HCT116 (cell line): ENCODE measurements at regions not wholly inside any gene's neighbourhood (a gene's known extent, or its start where the extent isn't known, plus 50 kb on each side); places are given as distances from the start of the nearest gene placed in this dataset.

Source experiments
- ATAC-seq: fragments of 200-7000 bp; cut with Tn5 transposase; 2 replicates; pipeline ENCODE4 v1.9.1; 2020; ENCODE audit warnings: mild to moderate bottlenecking, moderate library complexity
- BruUV-seq: library from RNA; stranded (reverse); fragments of 400-500 nt; replicated peaks from 2 replicates; lab custom pipeline; 2021; lab: Mats Ljungman, UMichigan
- CTCF ChIA-PET: fragments of 300-600 bp; sonication (Branson Sonifier 250); formaldehyde crosslinking; loops from one replicate; lab custom pipeline; 2021; ENCODE audit warnings: antibody characterized with exemption; lab: Charles Lee
- POLR2A ChIA-PET: fragments of 300-600, 350-600 bp; sonication (Branson Sonifier 250); formaldehyde crosslinking; loops from one replicate; lab custom pipeline; 2021; ENCODE audit warnings: antibody characterized with exemption; lab: Charles Lee
- RAD21 ChIA-PET, 2 experiments: fragments of 300-600 bp; sonication (Branson Sonifier 250); formaldehyde crosslinking; loops; one replicate each; lab custom pipeline; 2023; ENCODE audit warnings: low total read pairs in 2 of 2; ENCODE audit not compliant: uncharacterized antibody in 2 of 2, unreplicated experiment in 2 of 2, low non-redundant PET in 1 of 2; lab: Charles Lee
- DNase-seq: peaks from one replicate; pipeline ENCODE4 v3.0.0-alpha.2; 2010; ENCODE audit warnings: low read depth, low spot score
- H2AFZ ChIP-seq: fragments of 200-600 bp; shearing (Covaris generic), sonication (generic); 2 replicates; pipeline ENCODE4 v1.6.1; 2017; ENCODE audit warnings: low read depth, mixed run types, mixed read lengths, antibody characterized with exemption, low read length; ENCODE audit not compliant: poor library complexity, severe bottlenecking
- H3K27ac ChIP-seq: 2 replicates; pipeline ENCODE4 v1.5.1; 2012; ENCODE audit warnings: low read depth, low read length
- H3K27me3 ChIP-seq: fragments of 200-600 bp; sonication (generic); 2 replicates; pipeline ENCODE4 v1.6.1; 2016; ENCODE audit warnings: mixed run types, low read length, mixed read lengths; ENCODE audit not compliant: insufficient read depth
- H3K36me3 ChIP-seq, 2 experiments: fragments of 200-500 bp in 1 of 2; fragments of 200-600 bp in 1 of 2; sonication (Bioruptor generic) in 1 of 2; sonication (generic) in 1 of 2; 2 replicates each; pipeline versions ENCODE4 v1.5.1 to v1.6.1; 2014 to 2016; ENCODE audit warnings: low read length in 2 of 2, inconsistent platforms in 1 of 2, mixed read lengths in 1 of 2, mixed run types in 1 of 2; ENCODE audit not compliant: insufficient read depth in 2 of 2, control insufficient read depth in 1 of 2
- H3K4me1 ChIP-seq, 2 experiments: fragments of 200-600 bp in 1 of 2; sonication (generic) in 1 of 2; 2 replicates each; pipeline versions ENCODE4 v1.5.1 to v1.6.1; 2012 to 2017; ENCODE audit warnings: low read length in 2 of 2, inconsistent platforms in 1 of 2, mild to moderate bottlenecking in 1 of 2, mixed read lengths in 1 of 2, mixed run types in 1 of 2, moderate library complexity in 1 of 2; ENCODE audit not compliant: insufficient read depth in 2 of 2, control insufficient read depth in 1 of 2
- H3K4me2 ChIP-seq: fragments of 200-600 bp; sonication (generic); 2 replicates; pipeline ENCODE4 v1.6.1; 2017; ENCODE audit warnings: mixed run types, low read length, mixed read lengths
- H3K4me3 ChIP-seq, 2 experiments: fragments of 200-600 bp in 1 of 2; sonication (generic) in 1 of 2; replicated peaks in 1 of 2; 2 replicates each; pipeline ENCODE4 v1.5.1; 2011 to 2016; ENCODE audit warnings: low read length in 2 of 2, control low read depth in 1 of 2, low read depth in 1 of 2, mild to moderate bottlenecking in 1 of 2, mixed read lengths in 1 of 2, mixed run types in 1 of 2
- H3K79me2 ChIP-seq: fragments of 200-600 bp; sonication (generic); 2 replicates; pipeline ENCODE4 v1.6.1; 2017; ENCODE audit warnings: mild to moderate bottlenecking, mixed run types, low read length, moderate library complexity, mixed read lengths; ENCODE audit not compliant: insufficient read depth
- H3K9ac ChIP-seq: fragments of 200-600 bp; sonication (generic); 2 replicates; pipeline ENCODE4 v1.6.1; 2016; ENCODE audit warnings: low read length, mixed read lengths
- H3K9me2 ChIP-seq: fragments of 200-600 bp; sonication (generic), shearing (Covaris generic); 2 replicates; pipeline ENCODE4 v1.6.1; 2017; ENCODE audit warnings: mixed run types, mild to moderate bottlenecking, moderate library complexity; ENCODE audit not compliant: insufficient read depth
- H3K9me3 ChIP-seq, 2 experiments: fragments of 200-500 bp in 1 of 2; fragments of 200-600 bp in 1 of 2; sonication (Bioruptor generic) in 1 of 2; sonication (generic) in 1 of 2; 2 replicates each; pipeline ENCODE4 v1.6.1; 2014 to 2017; ENCODE audit warnings: low read length in 2 of 2, mixed read lengths in 2 of 2, inconsistent platforms in 1 of 2, low read depth in 1 of 2, mild to moderate bottlenecking in 1 of 2, mixed run types in 1 of 2, moderate library complexity in 1 of 2; ENCODE audit not compliant: control insufficient read depth in 1 of 2, insufficient read depth in 1 of 2
- H4K20me1 ChIP-seq: fragments of 200-600 bp; sonication (generic), shearing (Covaris generic); 2 replicates; pipeline ENCODE4 v1.6.1; 2017; ENCODE audit warnings: mixed run types, mild to moderate bottlenecking, moderate library complexity; ENCODE audit not compliant: insufficient read depth
- ATF3 ChIP-seq: IDR thresholded peaks from 2 replicates; pipeline ENCODE4 v1.6.1; 2012
- CTCF ChIP-seq, 3 experiments: fragments of 200-600 bp in 1 of 3; sonication (generic) in 1 of 3; IDR thresholded peaks in 2 of 3; conservative IDR thresholded peaks in 1 of 3; 2 replicates each; pipeline ENCODE4 v1.5.1; 2012 to 2017; ENCODE audit warnings: low read depth in 2 of 3, low read length in 2 of 3, antibody characterized with exemption in 1 of 3, borderline replicate concordance in 1 of 3, control low read depth in 1 of 3, mild to moderate bottlenecking in 1 of 3, mixed read lengths in 1 of 3, mixed run types in 1 of 3, moderate library complexity in 1 of 3; ENCODE audit not compliant: insufficient read depth in 1 of 3
- EGR1 ChIP-seq: IDR thresholded peaks from 2 replicates; pipeline ENCODE4 v1.6.1; 2012; ENCODE audit warnings: low read depth
- ELF1 ChIP-seq: IDR thresholded peaks from 2 replicates; pipeline ENCODE4 v1.6.1; 2012; ENCODE audit warnings: low read depth, borderline replicate concordance
- EZH2phosphoT487 ChIP-seq: fragments of 200-600 bp; IDR thresholded peaks from 2 replicates; pipeline ENCODE4 v1.6.1; 2018; ENCODE audit warnings: antibody characterized with exemption, borderline replicate concordance
- FOSL1 ChIP-seq: IDR thresholded peaks from 2 replicates; pipeline ENCODE4 v1.6.1; 2012; ENCODE audit warnings: low read depth
- JUND ChIP-seq: IDR thresholded peaks from 2 replicates; pipeline ENCODE4 v1.6.1; 2012
- MAX ChIP-seq: IDR thresholded peaks from 2 replicates; pipeline ENCODE4 v1.6.1; 2012
- POLR2A ChIP-seq: IDR thresholded peaks from 2 replicates; pipeline ENCODE4 v1.7.0; 2011; ENCODE audit warnings: borderline replicate concordance; ENCODE audit not compliant: insufficient read depth, insufficient read length; ENCODE audit errors: extremely low read depth
- POLR2AphosphoS5 ChIP-seq: IDR thresholded peaks from 2 replicates; pipeline ENCODE4 v1.6.1; 2011; ENCODE audit warnings: mild to moderate bottlenecking, low read depth, low read length, moderate library complexity
- RAD21 ChIP-seq: IDR thresholded peaks from 2 replicates; pipeline ENCODE4 v1.6.1; 2012; ENCODE audit warnings: low read depth, mild to moderate bottlenecking
- SP1 ChIP-seq: IDR thresholded peaks from 2 replicates; pipeline ENCODE4 v1.6.1; 2012; ENCODE audit warnings: low read depth
- SRF ChIP-seq: IDR thresholded peaks from 2 replicates; pipeline ENCODE4 v1.6.1; 2012; ENCODE audit warnings: low read depth
- TCF7L2 ChIP-seq: IDR thresholded peaks from 2 replicates; pipeline ENCODE4 v1.7.0; 2011; ENCODE audit warnings: borderline replicate concordance, inconsistent platforms; ENCODE audit not compliant: insufficient read depth, insufficient read length; ENCODE audit errors: extremely low read depth
- YY1 ChIP-seq: IDR thresholded peaks from 2 replicates; pipeline ENCODE4 v1.6.1; 2011; ENCODE audit warnings: low read length, low read depth, moderate library complexity, mild to moderate bottlenecking; ENCODE audit not compliant: insufficient replicate concordance; ENCODE audit errors: extremely low read depth
- ZBTB33 ChIP-seq: IDR thresholded peaks from 2 replicates; pipeline ENCODE4 v1.6.1; 2011; ENCODE audit warnings: mild to moderate bottlenecking, low read length, moderate library complexity; ENCODE audit not compliant: insufficient replicate concordance; ENCODE audit errors: extremely low read depth
- ZFX ChIP-seq: fragments of 450-650 bp; IDR thresholded peaks from 2 replicates; pipeline ENCODE4 v1.6.1; 2017
- ZNF274 ChIP-seq: fragments of 200-500 bp; sonication (Bioruptor generic); IDR thresholded peaks from 2 replicates; pipeline ENCODE4 v1.6.1; 2014; ENCODE audit warnings: mild to moderate bottlenecking, low read depth, low read length, inconsistent platforms
- intact Hi-C: fragments of 100-400 bp; cut with micrococcal nuclease; formaldehyde crosslinking; loops from 2 replicates; pipeline ENCODE4 v1.10.0; 2022

- H3K27ac ChIP-seq: no peak overlapping the region
- H3K9ac ChIP-seq: no peak overlapping the region
- CTCF ChIA-PET: no interaction called here
- no peaks in the 10 kb centered on the region for H3K9me2 ChIP-seq
- ATAC-seq: no peak
- intact Hi-C loops: no loop called here
- no peak overlapping the region for H3K4me2 ChIP-seq
- H3K4me1 ChIP-seq: peaks cover 0 to 9% of the 10 kb centered on the region in 2 experiments; a peak in 2 of 4 replicates
- no peaks in the 10 kb centered on the region for H4K20me1 ChIP-seq
- BruUV-seq: no TSS peak
- no peaks in the 10 kb centered on the region for H3K36me3 ChIP-seq
- RAD21 ChIA-PET: no interaction called here
- no peak for TF ChIP-seq SP1
- no peak for TF ChIP-seq CTCF (IDR thresholded peaks at IDR 0.05 in 2 of 3, conservative IDR thresholded peaks at IDR 0.05 in 1 of 3; ENCODE audit: borderline replicate concordance in 1 of 3, insufficient read depth in 1 of 3, low read depth in 2 of 3, low read length in 2 of 3)
- no peak for TF ChIP-seq ZNF274
- no peak for TF ChIP-seq SRF
- TF ChIP-seq POLR2AphosphoS5: no peak
- TF ChIP-seq TCF7L2: no peak
- TF ChIP-seq ZBTB33: no peak
- TF ChIP-seq EZH2phosphoT487: no peak
- no peak for TF ChIP-seq RAD21
- TF ChIP-seq MAX: no peak
- TF ChIP-seq YY1: no peak
- no peak for TF ChIP-seq ELF1
- TF ChIP-seq ZFX: no peak
- no peak for TF ChIP-seq POLR2A
- TF ChIP-seq EGR1: no peak
- TF ChIP-seq JUND: no peak
- no peak for TF ChIP-seq ATF3
- no peak for TF ChIP-seq FOSL1
- TF ChIP-seq, all 23 proteins: peak for 0
- Histone ChIP-seq H3K4me3 (no peak overlapping the region), H3K79me2 (no peaks in the 10 kb centered on the region), H3K27me3 (no peaks in the 10 kb centered on the region), H3K9me3 (no peaks in the 10 kb centered on the region), H2AFZ (no peak overlapping the region)
- DNase-seq: no peak
- POLR2A ChIA-PET: no interaction called here
Measured at GRCh38 chr2:212725180-212725579, 186.6 kb upstream of the ERBB4 start.
